ENCODE measurements at regions not wholly inside any gene's neighbourhood (a gene's known extent, or its start where the extent isn't known, plus 50 kb on each side); places are given as distances from the start of the nearest gene placed in this dataset.

- no peaks in the 10 kb centered on the region for H3K27me3 ChIP-seq
- no peak for DNase-seq (ENCODE audit: extremely low spot score)
- H3K27ac ChIP-seq (replicated peaks in 1 of 4): no peak overlapping the region
- TF ChIP-seq CTCF (IDR thresholded peaks at IDR 0.05) (no peak), POLR2A (IDR thresholded peaks at IDR 0.05; ENCODE audit: low read depth) (no peak), POLR2AphosphoS5 (IDR thresholded peaks at IDR 0.05) (no peak), EP300 (IDR thresholded peaks at IDR 0.05) (no peak)
- H3K4me3 ChIP-seq: no peak overlapping the region
- H3K9me3 ChIP-seq: no peaks in the 10 kb centered on the region
- peaks cover 0 to 32% (median 10%) of the 10 kb centered on the region in 4 donors for H3K4me1 ChIP-seq
- intact Hi-C loops (cut with DNase I): no loop called here
- no peaks in the 10 kb centered on the region for H3K36me3 ChIP-seq
- WGBS: 74% methylated on average over 3 of the region's 3 CpGs
Measured at GRCh38 chr7:116423499-116423898, 76.0 kb upstream of the CAV2 start.

- intact Hi-C loops (cut with DNase I): no loop called here
- H3K4me3 ChIP-seq: no peak overlapping the region
- H3K27me3 ChIP-seq: no peaks in the 10 kb centered on the region
- 56% methylated on average over 3 of the region's 3 CpGs for WGBS
- TF ChIP-seq CTCF (IDR thresholded peaks at IDR 0.05) (no peak), POLR2A (IDR thresholded peaks at IDR 0.05; ENCODE audit: low read depth) (no peak), EP300 (IDR thresholded peaks at IDR 0.05) (no peak), POLR2AphosphoS5 (IDR thresholded peaks at IDR 0.05) (no peak)
- H3K36me3 ChIP-seq: no peaks in the 10 kb centered on the region
- peak overlapping the region in 1 of 4 donors; percentile 21 for H3K27ac ChIP-seq (replicated peaks in 1 of 4)
- no peaks in the 10 kb centered on the region for H3K9me3 ChIP-seq
- DNase-seq (ENCODE audit: extremely low spot score): no peak
- H3K4me1 ChIP-seq: peaks cover 0 to 32% (median 8%) of the 10 kb centered on the region in 4 donors
Measured at GRCh38 chr7:116425647-116426209, 73.8 kb upstream of the CAV2 start.

- H3K4me3 ChIP-seq: no peak overlapping the region
- H3K27me3 ChIP-seq: no peaks in the 10 kb centered on the region
- no peaks in the 10 kb centered on the region for H3K9me3 ChIP-seq
- no peak for TF ChIP-seq POLR2A (IDR thresholded peaks at IDR 0.05; ENCODE audit: low read depth)
- peak; percentile 44 to 83 for TF ChIP-seq POLR2AphosphoS5 (IDR thresholded peaks at IDR 0.05)
- WGBS: 59% methylated on average over 4 of the region's 4 CpGs
- intact Hi-C loops (cut with DNase I): no loop called here
- H3K4me1 ChIP-seq: peaks cover 0 to 32% (median 8%) of the 10 kb centered on the region in 4 donors
- DNase-seq (ENCODE audit: extremely low spot score): no peak
- H3K27ac ChIP-seq (replicated peaks in 1 of 4): peak overlapping the region; percentile 7 to 56 (median 34)
- no peaks in the 10 kb centered on the region for H3K36me3 ChIP-seq
Measured at GRCh38 chr7:116426428-116427156, 72.9 kb upstream of the CAV2 start.

GRCh38 chr7:116429986-116430619, 69.4 kb upstream of the CAV2 start:
- H3K27me3 ChIP-seq: no peaks in the 10 kb centered on the region
- H3K36me3 ChIP-seq: no peaks in the 10 kb centered on the region
- intact Hi-C loops (cut with DNase I): loop anchor here (10.0 kb wide), 1 partner anchor 155 kb away; no protein-coding TSS in a partner anchor
- 83% methylated on average over 1 of the region's 1 CpG for WGBS
- peaks cover 0 to 33% (median 9%) of the 10 kb centered on the region in 4 donors for H3K4me1 ChIP-seq
- H3K9me3 ChIP-seq: no peaks in the 10 kb centered on the region
- no peak for TF ChIP-seq POLR2AphosphoS5 (IDR thresholded peaks at IDR 0.05)
- no peak for TF ChIP-seq CTCF (IDR thresholded peaks at IDR 0.05)
- TF ChIP-seq EP300 (IDR thresholded peaks at IDR 0.05): no peak
- no peak for TF ChIP-seq POLR2A (IDR thresholded peaks at IDR 0.05; ENCODE audit: low read depth)
- no peak overlapping the region for H3K27ac ChIP-seq (replicated peaks in 1 of 4)
- no peak for DNase-seq (ENCODE audit: extremely low spot score)
- H3K4me3 ChIP-seq: no peak overlapping the region

Measured in esophagus muscularis mucosa (tissue), 4 donors.